Progenitor cell of endocrine pancreas (in vitro differentiated cells): ENCODE measurements at regions not wholly inside any gene's neighbourhood (a gene's known extent, or its start where the extent isn't known, plus 50 kb on each side); places are given as distances from the start of the nearest gene placed in this dataset.
"Not testable (repeated sequence)": the region's sequence is repeated elsewhere in the genome, so short reads cannot be mapped to it uniquely, and the experiment has no call there.

ENCODE experiments used
- DNase-seq: peaks from one replicate; pipeline ENCODE4 v3.0.0; 2021; ENCODE audit warnings: low spot score; ENCODE audit not compliant: unreplicated experiment
- H3K27ac Mint-ChIP-seq: 2 replicates; pipeline ENCODE4 v1.8.0; 2021; ENCODE audit warnings: mild to moderate bottlenecking, moderate library complexity, mixed read lengths
- H3K27me3 Mint-ChIP-seq: 2 replicates; pipeline ENCODE4 v1.8.0; 2021; ENCODE audit warnings: mixed read lengths
- H3K36me3 Mint-ChIP-seq: 2 replicates; pipeline ENCODE4 v1.8.0; 2022; ENCODE audit warnings: mixed read lengths; ENCODE audit not compliant: insufficient read depth
- H3K4me1 Mint-ChIP-seq: 2 replicates; pipeline ENCODE4 v1.8.0; 2021; ENCODE audit warnings: low read depth, mixed read lengths
- H3K4me3 Mint-ChIP-seq: 2 replicates; pipeline ENCODE4 v1.8.0; 2021; ENCODE audit warnings: low read depth, mild to moderate bottlenecking, moderate library complexity, mixed read lengths
- H3K9me3 Mint-ChIP-seq: 2 replicates; pipeline ENCODE4 v1.8.0; 2021; ENCODE audit warnings: low read depth, mixed read lengths
- TF ChIP-seq, protein P1 (sequence below): fragments of 200-600 bp; sonication (generic); IDR thresholded peaks from one replicate; pipeline ENCODE4 v1.5.0; 2021; ENCODE audit warnings: antibody characterized with exemption, mild to moderate bottlenecking; ENCODE audit not compliant: unreplicated experiment

DNA sequence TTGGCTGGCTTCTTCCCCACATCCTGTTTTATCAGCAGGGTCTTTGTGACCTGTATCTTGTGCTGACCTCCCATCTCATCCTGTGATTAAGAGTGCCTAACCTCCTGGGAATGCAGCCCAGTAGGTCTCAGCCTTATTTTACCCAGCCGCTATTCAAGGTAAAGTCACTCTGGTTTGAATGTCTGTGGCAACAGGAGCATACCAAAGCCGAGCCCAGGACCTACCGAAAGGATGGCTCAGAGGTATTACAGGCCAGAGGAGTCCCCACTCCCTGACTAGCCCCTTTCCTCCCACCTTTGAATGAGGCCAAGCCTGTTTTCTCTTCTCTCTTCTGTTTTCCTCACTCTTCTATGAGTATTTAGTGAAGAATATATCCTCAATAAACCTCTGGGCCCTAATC, 271.3 kb downstream of the OSTF1 start:
- Mint-ChIP-seq H3K9me3 (peaks cover 17% of the 10 kb centered on the region), H3K27me3 (no peaks in the 10 kb centered on the region), H3K4me1 (peaks cover 1% of the 10 kb centered on the region), H3K36me3 (peaks cover 3% of the 10 kb centered on the region), H3K27ac (no peak overlapping the region), H3K4me3 (no peak overlapping the region)
- TF ChIP-seq, protein P1, sequence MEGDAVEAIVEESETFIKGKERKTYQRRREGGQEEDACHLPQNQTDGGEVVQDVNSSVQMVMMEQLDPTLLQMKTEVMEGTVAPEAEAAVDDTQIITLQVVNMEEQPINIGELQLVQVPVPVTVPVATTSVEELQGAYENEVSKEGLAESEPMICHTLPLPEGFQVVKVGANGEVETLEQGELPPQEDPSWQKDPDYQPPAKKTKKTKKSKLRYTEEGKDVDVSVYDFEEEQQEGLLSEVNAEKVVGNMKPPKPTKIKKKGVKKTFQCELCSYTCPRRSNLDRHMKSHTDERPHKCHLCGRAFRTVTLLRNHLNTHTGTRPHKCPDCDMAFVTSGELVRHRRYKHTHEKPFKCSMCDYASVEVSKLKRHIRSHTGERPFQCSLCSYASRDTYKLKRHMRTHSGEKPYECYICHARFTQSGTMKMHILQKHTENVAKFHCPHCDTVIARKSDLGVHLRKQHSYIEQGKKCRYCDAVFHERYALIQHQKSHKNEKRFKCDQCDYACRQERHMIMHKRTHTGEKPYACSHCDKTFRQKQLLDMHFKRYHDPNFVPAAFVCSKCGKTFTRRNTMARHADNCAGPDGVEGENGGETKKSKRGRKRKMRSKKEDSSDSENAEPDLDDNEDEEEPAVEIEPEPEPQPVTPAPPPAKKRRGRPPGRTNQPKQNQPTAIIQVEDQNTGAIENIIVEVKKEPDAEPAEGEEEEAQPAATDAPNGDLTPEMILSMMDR: no peak
- no peak for DNase-seq

DNA sequence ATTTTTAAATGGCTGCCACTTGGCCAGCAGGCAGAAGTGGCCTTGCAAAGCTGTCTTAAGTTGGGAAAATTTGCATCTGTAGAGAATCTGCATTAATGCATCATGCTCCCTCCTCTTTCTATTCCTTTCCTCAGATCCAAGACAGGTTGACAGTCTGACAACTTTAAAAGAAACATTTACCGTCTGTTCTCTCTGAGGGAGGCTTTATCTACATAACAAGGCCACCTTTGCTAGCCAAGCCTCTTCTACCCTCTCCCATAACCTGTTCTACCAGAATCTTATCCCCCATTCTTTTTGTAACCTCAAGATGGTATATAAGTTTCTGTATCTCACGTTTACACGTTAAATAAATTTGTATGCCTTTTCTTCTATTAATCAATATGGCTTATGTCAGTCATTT, 271.9 kb downstream of the OSTF1 start:
- Mint-ChIP-seq H3K4me1 (peaks cover 1% of the 10 kb centered on the region), H3K27me3 (no peaks in the 10 kb centered on the region), H3K9me3 (peaks cover 17% of the 10 kb centered on the region), H3K4me3 (no peak overlapping the region), H3K27ac (no peak overlapping the region), H3K36me3 (peaks cover 3% of the 10 kb centered on the region)
- no peak for DNase-seq
- TF ChIP-seq, protein P1: no peak

DNA sequence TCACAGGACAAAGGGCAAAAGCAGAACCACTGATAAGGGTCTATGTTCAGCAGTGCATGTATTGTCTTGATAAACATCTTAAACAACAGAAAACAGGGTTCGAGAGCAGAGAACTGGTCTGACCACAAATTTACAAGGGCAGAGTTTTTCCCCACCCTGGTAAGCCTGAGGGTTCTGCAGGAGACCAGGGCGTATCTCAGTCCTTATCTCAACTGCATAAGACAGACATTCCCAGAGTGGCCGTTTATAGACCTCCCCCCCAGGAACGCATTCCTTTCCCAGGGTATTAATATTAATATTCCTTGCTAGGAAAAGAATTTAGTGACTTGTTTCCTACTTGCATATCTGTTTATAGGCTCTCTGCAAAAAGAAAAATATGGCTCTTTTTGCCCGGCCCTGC, 274.1 kb downstream of the OSTF1 start:
- H3K27me3 Mint-ChIP-seq, H3K4me3 Mint-ChIP-seq, DNase-seq, H3K27ac Mint-ChIP-seq, H3K36me3 Mint-ChIP-seq, H3K4me1 Mint-ChIP-seq: not testable (repeated sequence)
- H3K9me3 Mint-ChIP-seq: peaks cover 17% of the 10 kb centered on the region

DNA sequence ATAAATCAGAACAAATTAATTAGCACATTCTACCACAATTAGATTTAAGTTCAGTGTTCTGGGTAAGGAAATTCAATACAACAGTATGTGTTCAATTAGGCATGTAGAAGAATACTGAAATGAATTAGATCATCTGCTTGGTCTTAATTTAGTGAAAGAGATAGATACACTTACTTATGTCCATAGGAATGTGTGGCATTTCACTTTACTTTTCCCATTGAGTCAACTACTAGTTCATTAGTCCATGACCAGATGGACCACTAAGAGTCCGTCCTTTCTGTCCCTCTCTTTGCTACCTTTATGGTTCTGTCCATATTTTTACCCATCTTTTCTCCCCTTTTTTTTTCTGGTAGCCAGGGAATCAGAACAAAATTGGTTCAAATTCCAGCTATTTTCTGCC, 276.9 kb downstream of the OSTF1 start:
- no peak overlapping the region for H3K4me3 Mint-ChIP-seq
- DNase-seq: no peak
- peaks cover 17% of the 10 kb centered on the region for H3K9me3 Mint-ChIP-seq
- H3K27ac Mint-ChIP-seq: no peak overlapping the region
- H3K4me1 Mint-ChIP-seq: peaks cover 1% of the 10 kb centered on the region
- H3K36me3 Mint-ChIP-seq: peaks cover 3% of the 10 kb centered on the region
- H3K27me3 Mint-ChIP-seq: no peaks in the 10 kb centered on the region
- TF ChIP-seq, protein P1: no peak

DNA sequence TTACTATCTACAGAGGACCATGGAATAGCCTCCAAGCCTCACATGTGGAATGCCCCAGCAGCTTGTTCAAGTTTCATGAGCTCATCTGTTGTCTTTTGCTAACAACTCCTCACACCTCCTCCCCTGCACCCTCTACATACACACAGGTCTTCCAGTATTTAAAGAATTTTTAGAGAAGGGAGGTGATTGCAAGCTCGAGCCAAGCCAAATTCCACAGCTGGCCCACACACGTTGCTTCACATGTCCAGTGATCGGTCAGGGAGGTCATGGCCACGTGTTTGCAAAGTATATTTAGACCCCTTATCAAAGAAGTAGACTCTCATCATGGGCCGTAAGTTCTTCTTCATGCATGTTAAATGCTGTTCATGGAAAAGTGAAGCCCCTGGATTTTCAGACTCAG, 281.7 kb downstream of the OSTF1 start:
- DNase-seq: no peak
- Mint-ChIP-seq H3K9me3 (no peaks in the 10 kb centered on the region), H3K4me3 (no peak overlapping the region), H3K4me1 (no peaks in the 10 kb centered on the region), H3K27ac (no peak overlapping the region), H3K27me3 (no peaks in the 10 kb centered on the region), H3K36me3 (no peaks in the 10 kb centered on the region)
- TF ChIP-seq, protein P1: no peak

DNA sequence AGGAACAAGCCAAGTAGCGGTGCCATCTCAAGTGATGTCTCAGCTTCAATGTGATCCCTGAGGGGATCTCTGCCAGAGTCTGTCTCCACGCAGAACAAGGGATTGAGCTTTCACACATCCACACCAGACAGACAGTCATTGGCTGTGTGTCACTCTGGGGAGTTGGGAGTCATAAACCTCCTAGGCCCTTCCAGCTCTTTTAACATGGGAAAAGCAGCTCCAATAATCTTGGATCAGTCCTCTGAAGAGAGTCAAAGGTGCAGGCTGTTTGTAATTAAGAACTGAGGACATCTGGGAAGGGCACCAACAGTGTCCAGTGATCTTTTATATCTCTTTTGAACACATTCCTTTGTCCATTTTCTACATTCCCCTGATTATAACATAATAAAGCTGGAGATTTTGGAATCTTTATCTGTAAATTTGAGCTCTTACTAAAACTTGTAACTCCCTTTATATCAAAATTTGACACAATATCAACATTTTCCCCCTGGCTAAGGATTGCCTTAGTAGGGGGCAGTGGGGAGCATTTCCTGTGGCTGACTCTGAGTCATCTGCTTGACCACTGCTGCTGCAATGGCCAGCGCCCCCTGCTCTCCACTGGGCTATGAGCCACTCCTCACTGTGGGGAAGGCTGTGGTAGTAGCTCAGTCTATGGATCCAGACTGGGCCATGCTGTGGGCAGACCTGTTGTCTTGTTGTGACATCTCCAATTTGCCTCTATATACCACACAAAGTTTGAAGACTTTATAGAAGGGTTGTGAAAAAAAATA, 284.4 kb downstream of the OSTF1 start:
- Mint-ChIP-seq H3K27ac (no peak overlapping the region), H3K4me1 (no peaks in the 10 kb centered on the region), H3K9me3 (no peaks in the 10 kb centered on the region), H3K36me3 (no peaks in the 10 kb centered on the region), H3K27me3 (no peaks in the 10 kb centered on the region), H3K4me3 (no peak overlapping the region)
- DNase-seq: no peak
- TF ChIP-seq, protein P1: no peak
